Activated CD4-positive, alpha-beta T cell treated with anti-CD3 and anti-CD28 coated beads, Interleukin-10, Interleukin-2, amounts not matched to agents 100 ng/mL and 50 ng/mL, durations not matched to agents 16 hours and 8 hours (primary cell): ENCODE measurements at regions not wholly inside any gene's neighbourhood (a gene's known extent, or its start where the extent isn't known, plus 50 kb on each side); places are given as distances from the start of the nearest gene placed in this dataset.

Source experiments
- DNase-seq: peaks from one replicate; pipeline ENCODE4 v3.0.0-alpha.2; 2020

GRCh38 chr12:84594157-84594556, 318.4 kb downstream of the SLC6A15 start:
- no peak for DNase-seq

GRCh38 chr12:84585776-84586395, 326.7 kb downstream of the SLC6A15 start:
- DNase-seq, result no peak

- no peak for DNase-seq
These were observed 340.4 kb downstream of the SLC6A15 start for GRCh38 chr12:84572196-84572595.

GRCh38 chr12:84562331-84562730, 350.3 kb downstream of the SLC6A15 start:
- DNase-seq, result no peak

GRCh38 chr12:84561351-84561750, 351.2 kb downstream of the SLC6A15 start:
- DNase-seq, result no peak

GRCh38 chr12:84554199-84554723, 358.3 kb downstream of the SLC6A15 start:
- no peak for DNase-seq

- DNase-seq, result no peak
These were observed 359.1 kb downstream of the SLC6A15 start for GRCh38 chr12:84553331-84554117.

- no peak for DNase-seq
These were observed 361.2 kb downstream of the SLC6A15 start for GRCh38 chr12:84551373-84551772.

- DNase-seq, result no peak
These were observed 362.1 kb downstream of the SLC6A15 start for GRCh38 chr12:84550518-84550917.

- no peak for DNase-seq
These were observed 370.3 kb downstream of the SLC6A15 start for GRCh38 chr12:84542289-84542688.

- DNase-seq, result no peak
These were observed 374.9 kb downstream of the SLC6A15 start for GRCh38 chr12:84537666-84538065.

- no peak for DNase-seq
These were observed 399.8 kb downstream of the SLC6A15 start for GRCh38 chr12:84512751-84513150.

- DNase-seq, result no peak
These were observed 403.7 kb downstream of the SLC6A15 start for GRCh38 chr12:84508851-84509260.

GRCh38 chr12:84507956-84508850, 404.4 kb downstream of the SLC6A15 start:
- no peak for DNase-seq

GRCh38 chr12:84506282-84506681, 406.3 kb downstream of the SLC6A15 start:
- DNase-seq, result no peak

GRCh38 chr12:84502907-84503787, 409.5 kb downstream of the SLC6A15 start:
- peak; percentile 41 for DNase-seq

- DNase-seq, result no peak
These were observed 410.3 kb downstream of the SLC6A15 start for GRCh38 chr12:84502180-84502860.

- no peak for DNase-seq
These were observed 414.8 kb downstream of the SLC6A15 start for GRCh38 chr12:84497819-84498218.

GRCh38 chr12:84495711-84496110, 416.9 kb downstream of the SLC6A15 start:
- DNase-seq, result no peak

- DNase-seq, result no peak
These were observed 420.2 kb downstream of the SLC6A15 start for GRCh38 chr12:84492351-84492883.

- no peak for DNase-seq
These were observed 427.8 kb downstream of the SLC6A15 start for GRCh38 chr12:84484798-84485197.
